Ovary (tissue), 7 donors: ENCODE measurements at regions not wholly inside any gene's neighbourhood (a gene's known extent, or its start where the extent isn't known, plus 50 kb on each side); places are given as distances from the start of the nearest gene placed in this dataset.
"Not testable (repeated sequence)": the region's sequence is repeated elsewhere in the genome, so short reads cannot be mapped to it uniquely, and the experiment has no call there.

Source experiments
- DNase-seq, 5 donors: peaks; one replicate each; pipeline ENCODE4 v3.0.0-alpha.2; 2019 to 2020
- H3K27ac ChIP-seq, 2 donors: fragments of 200-600 bp; one replicate each; pipeline versions ENCODE4 v1.5.1 to v1.8.0; 2019 to 2022
- H3K27me3 ChIP-seq: fragments of 200-600 bp; one replicate; pipeline ENCODE4 v1.8.0; 2022
- H3K36me3 ChIP-seq: fragments of 200-600 bp; sonication (generic); one replicate; pipeline ENCODE4 v1.5.1; 2019
- H3K4me1 ChIP-seq: one replicate; pipeline ENCODE4 v1.8.1; 2013; ENCODE audit warnings: mild to moderate bottlenecking, moderate library complexity; ENCODE audit not compliant: insufficient read depth
- H3K4me3 ChIP-seq: fragments of 200-600 bp; sonication (generic); one replicate; pipeline ENCODE4 v1.5.1; 2017
- H3K9me3 ChIP-seq, 2 donors: fragments of 200-600 bp in 1 of 2; sonication (generic) in 1 of 2; one replicate each; pipeline versions ENCODE4 v1.5.1 to v1.8.1; 2013 to 2019; ENCODE audit warnings: mild to moderate bottlenecking in 1 of 2, moderate library complexity in 1 of 2
- EP300 ChIP-seq: sonication (generic); formaldehyde crosslinking; IDR thresholded peaks from one replicate; pipeline ENCODE4 v1.6.1; 2017; ENCODE audit warnings: antibody characterized with exemption
- POLR2A ChIP-seq: fragments of 450-650 bp; IDR thresholded peaks from one replicate; pipeline ENCODE4 v1.6.1; 2017; ENCODE audit warnings: antibody characterized with exemption, mild to moderate bottlenecking, moderate library complexity
- WGBS, 3 donors: extraction: QIAGEN DNeasy Blood & Tissue Kit in 1 of 3; methylation state at CpG; one replicate each; pipeline versions ENCODE4 v1.1.5 to v1.1.7; 2013 to 2017; 5-methylcytosine and 5-hydroxymethylcytosine counted together
- intact Hi-C, 4 donors: fragments of 100-400 bp; cut with DNase I; formaldehyde crosslinking; loops; one replicate each; pipeline versions ENCODE4 v1.11.0 to v1.15.1; 2022 to 2023
- TF ChIP-seq, protein P1 (sequence below), 3 donors: fragments of 450-650 bp in 2 of 3; fragments of 200-600 bp in 1 of 3; IDR thresholded peaks; one replicate each; pipeline versions ENCODE4 v1.5.1 to v1.8.0; 2016 to 2022; ENCODE audit warnings: antibody characterized with exemption in 3 of 3, mild to moderate bottlenecking in 1 of 3
- donor health status: DM: no; HTN: no; CAD: no; lungs with moderate emphysema.
- donor health status: DM: no; HTN: no; CAD: no.
- donor health status: Bipolar disorder and iron deficiency.
- donor health status: DM: no; HTN: no; CAD: no.
- donor health status: DM: yes; HTN: yes; CAD: no.

DNA sequence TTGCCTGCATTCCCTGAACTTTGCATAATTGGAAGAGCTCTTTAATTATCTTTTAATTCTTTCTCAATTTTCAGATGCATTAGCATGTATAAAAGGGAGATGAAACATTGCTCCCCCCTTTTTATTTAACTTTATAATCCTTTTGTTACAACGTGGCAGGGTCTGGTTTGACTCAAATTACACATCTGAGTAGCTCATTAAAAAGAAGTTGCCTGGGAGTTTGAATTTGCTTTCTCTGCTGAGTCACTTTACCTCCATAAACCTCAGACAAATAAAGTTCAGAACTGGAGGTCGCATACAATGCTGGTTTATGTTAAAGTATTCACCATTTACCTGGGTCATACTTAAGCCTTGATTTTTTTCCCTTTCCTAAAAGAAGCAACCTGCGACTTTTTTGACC, 495.2 kb downstream of the PREX1 start:
- DNase-seq, result no peak
- Histone ChIP-seq H3K4me1 (peaks cover 7% of the 10 kb centered on the region), H3K9me3 (no peaks in the 10 kb centered on the region), H3K4me3 (no peak overlapping the region), H3K36me3 (no peaks in the 10 kb centered on the region), H3K27ac (no peak overlapping the region), H3K27me3 (no peaks in the 10 kb centered on the region)
- 55 to 58% (median 56%) methylated on average over 3 of the region's 3 CpGs for WGBS, 3 donors
- TF ChIP-seq, protein P1, sequence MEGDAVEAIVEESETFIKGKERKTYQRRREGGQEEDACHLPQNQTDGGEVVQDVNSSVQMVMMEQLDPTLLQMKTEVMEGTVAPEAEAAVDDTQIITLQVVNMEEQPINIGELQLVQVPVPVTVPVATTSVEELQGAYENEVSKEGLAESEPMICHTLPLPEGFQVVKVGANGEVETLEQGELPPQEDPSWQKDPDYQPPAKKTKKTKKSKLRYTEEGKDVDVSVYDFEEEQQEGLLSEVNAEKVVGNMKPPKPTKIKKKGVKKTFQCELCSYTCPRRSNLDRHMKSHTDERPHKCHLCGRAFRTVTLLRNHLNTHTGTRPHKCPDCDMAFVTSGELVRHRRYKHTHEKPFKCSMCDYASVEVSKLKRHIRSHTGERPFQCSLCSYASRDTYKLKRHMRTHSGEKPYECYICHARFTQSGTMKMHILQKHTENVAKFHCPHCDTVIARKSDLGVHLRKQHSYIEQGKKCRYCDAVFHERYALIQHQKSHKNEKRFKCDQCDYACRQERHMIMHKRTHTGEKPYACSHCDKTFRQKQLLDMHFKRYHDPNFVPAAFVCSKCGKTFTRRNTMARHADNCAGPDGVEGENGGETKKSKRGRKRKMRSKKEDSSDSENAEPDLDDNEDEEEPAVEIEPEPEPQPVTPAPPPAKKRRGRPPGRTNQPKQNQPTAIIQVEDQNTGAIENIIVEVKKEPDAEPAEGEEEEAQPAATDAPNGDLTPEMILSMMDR (IDR thresholded peaks at IDR 0.05), result no peak
- TF ChIP-seq EP300 (no peak), POLR2A (no peak)
- intact Hi-C loops, result no loop called here

DNA sequence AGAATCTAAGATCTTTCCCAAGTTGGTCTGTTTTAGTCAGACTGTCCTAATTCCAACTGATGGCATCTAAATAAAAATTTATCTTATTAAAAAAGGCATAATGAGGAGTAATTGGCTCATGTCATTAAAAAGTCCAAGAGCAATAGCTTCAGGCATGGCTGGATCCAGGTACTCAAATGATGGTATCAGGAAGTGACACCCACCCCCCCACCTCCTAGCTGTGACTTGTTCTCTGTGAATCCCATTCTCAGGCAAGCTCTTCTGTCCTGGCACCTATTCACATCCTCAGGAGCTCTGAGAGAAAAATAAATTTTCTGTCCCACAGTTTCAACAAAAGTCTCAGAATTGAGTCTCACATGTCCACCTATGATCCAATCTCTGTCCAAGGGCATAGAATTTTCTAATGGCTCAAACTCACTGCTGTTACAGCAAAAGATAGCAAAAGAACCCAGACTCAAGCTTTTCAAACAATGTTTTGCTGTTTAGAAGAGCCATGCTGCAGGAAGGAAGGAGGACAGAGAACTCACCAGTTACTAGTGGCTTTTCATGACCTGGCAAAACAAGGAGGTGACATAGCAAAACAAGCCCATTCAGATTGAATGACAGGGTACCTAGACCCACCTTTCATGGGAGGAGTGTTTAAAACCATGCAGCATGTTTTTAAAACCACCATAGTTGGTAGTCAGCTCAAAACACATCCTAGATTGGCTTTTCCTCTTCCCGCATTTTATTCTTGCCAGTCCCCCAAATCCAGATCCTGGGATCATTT, 496.1 kb downstream of the PREX1 start:
- Histone ChIP-seq H3K4me1 (peaks cover 9% of the 10 kb centered on the region), H3K36me3 (no peaks in the 10 kb centered on the region), H3K9me3 (no peaks in the 10 kb centered on the region), H3K4me3 (no peak overlapping the region), H3K27me3 (no peaks in the 10 kb centered on the region), H3K27ac (no peak overlapping the region)
- no peak for DNase-seq
- no peak for TF ChIP-seq EP300
- TF ChIP-seq POLR2A, result no peak
- TF ChIP-seq, protein P1 (IDR thresholded peaks at IDR 0.05), result no peak
- intact Hi-C loops, result no loop called here
- WGBS, 3 donors, result 83 to 97% (median 94%) methylated on average over 1 of the region's 1 CpG

DNA sequence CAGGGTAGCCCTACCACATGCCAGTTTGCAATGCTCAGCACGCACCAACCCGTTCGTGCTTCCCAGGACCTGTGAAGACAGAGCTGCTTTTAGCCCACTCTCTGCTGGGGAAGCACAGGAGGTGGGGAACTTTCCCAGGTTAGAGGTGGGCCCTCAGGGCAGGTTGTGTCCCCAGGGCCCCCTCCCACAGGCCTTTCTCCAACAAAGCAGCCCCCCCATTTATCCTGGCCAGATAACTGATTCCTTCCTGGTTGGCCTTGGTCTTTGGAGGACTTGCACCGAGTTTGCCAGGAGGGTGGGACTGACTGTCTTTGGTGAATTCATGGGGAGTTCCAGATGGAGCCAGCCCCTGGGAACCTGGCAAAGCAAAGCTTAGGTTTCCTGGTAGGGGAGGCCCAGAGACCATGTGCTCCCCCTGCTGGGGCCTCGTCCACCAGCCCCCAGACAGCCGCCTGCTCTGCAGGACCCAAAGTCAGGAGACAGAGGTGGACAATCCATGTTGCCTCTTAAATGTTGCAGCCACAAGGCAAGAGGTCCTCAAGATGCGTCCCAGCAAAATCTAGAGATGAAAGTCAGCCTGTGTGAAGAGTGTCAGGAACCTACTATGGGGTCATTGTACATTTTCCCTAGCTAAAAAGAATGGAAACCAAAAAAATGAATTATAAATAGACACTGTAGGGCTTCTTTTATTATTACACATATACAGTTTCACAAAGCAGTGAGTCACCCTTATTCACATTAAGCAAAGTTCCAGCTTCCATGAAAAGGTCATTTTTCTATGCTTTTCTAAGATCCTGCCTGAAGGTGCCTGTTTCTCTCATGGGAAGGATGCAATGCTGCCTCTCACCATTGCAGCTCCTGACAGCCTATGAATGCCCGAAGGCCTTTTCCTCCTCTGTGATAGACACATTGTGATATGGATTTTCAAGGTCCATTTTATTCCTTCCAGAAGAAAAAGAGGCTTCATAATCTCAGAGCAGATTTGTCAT, 497.8 kb downstream of the PREX1 start:
- H3K4me1 ChIP-seq, result peaks cover 12% of the 10 kb centered on the region
- peak in 3 of 5 donors; percentile 34 to 65 (median 53) for DNase-seq
- TF ChIP-seq EP300 (no peak), POLR2A (no peak)
- TF ChIP-seq, protein P1 (IDR thresholded peaks at IDR 0.05), result no peak
- no peaks in the 10 kb centered on the region for H3K27me3 ChIP-seq
- WGBS, 3 donors, result 68 to 79% (median 76%) methylated on average over 8 of the region's 8 CpGs
- intact Hi-C loops, result no loop called here
- no peak overlapping the region for H3K27ac ChIP-seq
- no peaks in the 10 kb centered on the region for H3K36me3 ChIP-seq
- H3K9me3 ChIP-seq, result no peaks in the 10 kb centered on the region
- H3K4me3 ChIP-seq, result no peak overlapping the region

DNA sequence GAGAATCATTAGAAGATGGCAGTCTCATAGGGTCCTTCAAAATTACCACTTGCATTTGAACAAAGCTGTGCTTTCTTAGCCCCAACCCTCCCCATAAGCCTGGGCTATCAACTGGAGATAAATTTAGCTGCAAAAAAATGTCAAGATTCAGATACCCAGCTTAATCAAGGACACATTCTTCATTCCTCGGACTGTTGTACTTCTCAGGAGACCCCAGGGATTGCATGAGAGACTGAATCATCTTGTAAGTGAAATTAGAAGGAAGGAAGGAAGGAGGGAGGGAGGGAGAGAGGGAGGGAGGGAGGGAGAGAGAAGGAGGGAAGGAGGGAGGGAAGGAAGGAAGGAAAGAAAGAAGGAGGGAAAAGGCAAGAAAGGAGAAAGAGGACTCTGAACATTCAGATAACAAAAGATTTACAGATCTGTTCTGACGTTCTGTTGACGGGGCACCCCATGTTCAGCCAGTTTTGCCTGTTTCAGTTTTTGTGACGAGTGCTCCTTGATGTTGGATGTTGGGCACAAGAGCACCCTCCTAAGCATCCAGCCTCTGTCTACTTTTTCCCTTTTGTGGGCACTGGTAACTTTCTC, 498.7 kb downstream of the PREX1 start:
- TF ChIP-seq, protein P1 (IDR thresholded peaks at IDR 0.05), result no peak
- TF ChIP-seq POLR2A, result no peak
- no peak for TF ChIP-seq EP300
- WGBS, 3 donors, result 58 to 62% (median 60%) methylated on average over 4 of the region's 4 CpGs
- no peaks in the 10 kb centered on the region for H3K27me3 ChIP-seq
- intact Hi-C loops, result no loop called here
- H3K9me3 ChIP-seq, result no peaks in the 10 kb centered on the region
- no peak for DNase-seq
- H3K4me1 ChIP-seq, result peaks cover 13% of the 10 kb centered on the region
- H3K36me3 ChIP-seq, result no peaks in the 10 kb centered on the region
- no peak overlapping the region for H3K4me3 ChIP-seq
- H3K27ac ChIP-seq, result no peak overlapping the region

DNA sequence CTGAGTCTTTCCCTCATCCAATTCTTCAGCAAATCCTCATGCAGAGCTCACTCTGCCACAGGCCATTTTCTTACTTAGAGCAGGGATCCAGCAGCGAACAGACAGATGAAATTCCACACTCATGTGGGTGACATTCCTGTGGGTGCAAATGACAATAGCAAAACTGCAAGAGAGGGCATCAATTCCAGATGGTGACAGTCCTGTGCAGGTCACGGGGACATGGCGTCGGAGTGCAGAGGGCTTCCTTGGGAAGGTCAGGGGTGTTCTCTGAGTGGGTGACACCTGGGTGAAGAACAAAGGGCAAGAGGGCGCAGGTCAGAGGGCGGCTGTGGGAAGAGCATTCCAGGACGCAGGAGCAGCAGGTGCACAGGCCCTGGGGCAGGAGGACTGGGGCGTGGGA, 500.0 kb downstream of the PREX1 start:
- WGBS, 3 donors, result 95 to 98% (median 95%) methylated on average over 8 of the region's 8 CpGs
- intact Hi-C loops, H3K36me3 ChIP-seq: not testable (repeated sequence)

More for the DNA sequence above, 500.0 kb downstream of the PREX1 start:
- not testable (repeated sequence) for H3K27me3 ChIP-seq, H3K4me3 ChIP-seq, H3K27ac ChIP-seq, H3K9me3 ChIP-seq
- peaks cover 13% of the 10 kb centered on the region for H3K4me1 ChIP-seq
- peak in 1 of 5 donors; percentile 27 for DNase-seq
